ENCODE measurements at regions not wholly inside any gene's neighbourhood (a gene's known extent, or its start where the extent isn't known, plus 50 kb on each side); places are given as distances from the start of the nearest gene placed in this dataset.

- TF ChIP-seq CTCF (IDR thresholded peaks at IDR 0.05; ENCODE audit: control extremely low read depth in 1 of 3, insufficient read depth in 1 of 3, low read depth in 1 of 3, low read length in 3 of 3) (no peak), EGR1 (IDR thresholded peaks at IDR 0.05; ENCODE audit: borderline replicate concordance, low read depth, low read length) (no peak), EP300 (IDR thresholded peaks at IDR 0.05; ENCODE audit: borderline replicate concordance in 1 of 2, low read depth in 2 of 2, low read length in 2 of 2) (no peak)
These were observed 71.6 kb upstream of the SMIM36 start for GRCh38 chr17:55582897-55583296.

All from H1 (cell line).